AG04450 (cell line): ENCODE measurements at regions not wholly inside any gene's neighbourhood (a gene's known extent, or its start where the extent isn't known, plus 50 kb on each side); places are given as distances from the start of the nearest gene placed in this dataset.

ENCODE experiments used
- CTCF ChIA-PET: fragments of 300-600, 350-600 bp; formaldehyde crosslinking; extraction: SDS; loops from one replicate; lab custom pipeline; 2022; ENCODE audit warnings: antibody characterized with exemption, inconsistent platforms; lab: Charles Lee
- POLR2A ChIA-PET: fragments of 350-600 bp; formaldehyde crosslinking; extraction: SDS; loops from one replicate; lab custom pipeline; 2021; ENCODE audit warnings: antibody characterized with exemption, inconsistent platforms; lab: Yijun Ruan, JAX
- DNase-seq: peaks from one replicate; pipeline ENCODE4 v3.0.0-alpha.2; 2011; ENCODE audit warnings: low read depth, low spot score
- H3K27ac ChIP-seq: one replicate; pipeline ENCODE4 v1.5.1; 2012; ENCODE audit warnings: low read depth, low read length, control low read depth
- H3K27me3 ChIP-seq: one replicate; pipeline ENCODE4 v1.6.0; 2012; ENCODE audit warnings: low read length; ENCODE audit not compliant: control insufficient read depth, insufficient read depth
- H3K4me3 ChIP-seq: 2 replicates; pipeline ENCODE4 v1.5.1; 2011; ENCODE audit warnings: mild to moderate bottlenecking, low read depth, low read length, control low read depth
- H3K9me3 ChIP-seq: 2 replicates; pipeline ENCODE4 v1.5.1; 2012; ENCODE audit warnings: low read length; ENCODE audit not compliant: control insufficient read depth, insufficient read depth
- TF ChIP-seq, protein P1 (sequence below): IDR thresholded peaks from 2 replicates; pipeline ENCODE4 v1.5.1; 2011; ENCODE audit warnings: low read depth, low read length, control low read depth, inconsistent platforms

DNA sequence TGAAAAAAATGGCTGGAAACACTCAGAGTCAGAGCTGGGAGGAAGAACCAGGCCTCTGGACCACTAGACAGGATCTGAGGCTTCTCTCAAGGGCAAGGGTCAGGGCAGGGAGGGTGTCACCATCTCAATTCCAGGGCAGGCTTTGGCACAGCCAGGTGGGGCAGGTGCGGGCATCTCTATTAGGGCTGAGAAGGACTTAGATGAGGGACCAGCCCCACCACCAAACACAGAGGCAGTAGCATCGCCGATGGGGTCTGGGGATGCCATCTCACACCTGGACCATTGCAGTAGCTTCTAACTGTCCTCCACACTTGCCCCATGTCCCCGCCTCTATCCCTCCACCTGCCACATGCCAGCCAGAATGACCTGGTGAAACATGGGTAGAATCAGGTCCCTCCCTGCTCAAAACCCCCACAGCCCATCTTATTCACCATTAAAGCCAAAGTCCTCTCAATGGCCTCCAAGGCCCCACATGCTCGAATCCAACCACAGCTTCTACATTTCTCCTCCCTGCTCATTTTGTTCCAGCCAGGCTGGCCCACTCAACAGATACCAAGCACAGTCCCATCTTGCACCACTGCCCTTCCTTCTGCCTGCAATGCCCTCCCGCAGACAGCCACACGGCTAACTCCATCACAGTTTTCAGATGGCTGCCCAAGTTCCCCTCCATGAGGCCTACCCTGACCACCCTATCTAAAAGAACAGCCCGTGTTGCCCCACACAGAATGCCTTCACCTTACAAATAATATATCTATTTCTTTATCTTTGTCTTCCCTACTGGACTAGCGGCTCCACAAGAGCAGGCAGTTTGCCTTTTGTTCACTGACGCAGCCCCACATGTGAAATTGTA, 177.4 kb downstream of the SMAD2 start:
- H3K4me3 ChIP-seq: no peak overlapping the region

GRCh38 chr18:47750889-47751423, 179.5 kb downstream of the SMAD2 start:
- CTCF ChIA-PET: interaction anchor here (1.0 to 1.6 kb wide), 3 partner anchors 10 to 536 kb away, joined by 3 to 8 read pairs (median 6); no protein-coding TSS in a partner anchor
- Histone ChIP-seq H3K9me3 (no peaks in the 10 kb centered on the region), H3K27me3 (peaks cover 4% of the 10 kb centered on the region), H3K4me3 (no peak overlapping the region), H3K27ac (no peak overlapping the region)
- POLR2A ChIA-PET: no interaction called here
- no peak for DNase-seq
- TF ChIP-seq, protein P1, sequence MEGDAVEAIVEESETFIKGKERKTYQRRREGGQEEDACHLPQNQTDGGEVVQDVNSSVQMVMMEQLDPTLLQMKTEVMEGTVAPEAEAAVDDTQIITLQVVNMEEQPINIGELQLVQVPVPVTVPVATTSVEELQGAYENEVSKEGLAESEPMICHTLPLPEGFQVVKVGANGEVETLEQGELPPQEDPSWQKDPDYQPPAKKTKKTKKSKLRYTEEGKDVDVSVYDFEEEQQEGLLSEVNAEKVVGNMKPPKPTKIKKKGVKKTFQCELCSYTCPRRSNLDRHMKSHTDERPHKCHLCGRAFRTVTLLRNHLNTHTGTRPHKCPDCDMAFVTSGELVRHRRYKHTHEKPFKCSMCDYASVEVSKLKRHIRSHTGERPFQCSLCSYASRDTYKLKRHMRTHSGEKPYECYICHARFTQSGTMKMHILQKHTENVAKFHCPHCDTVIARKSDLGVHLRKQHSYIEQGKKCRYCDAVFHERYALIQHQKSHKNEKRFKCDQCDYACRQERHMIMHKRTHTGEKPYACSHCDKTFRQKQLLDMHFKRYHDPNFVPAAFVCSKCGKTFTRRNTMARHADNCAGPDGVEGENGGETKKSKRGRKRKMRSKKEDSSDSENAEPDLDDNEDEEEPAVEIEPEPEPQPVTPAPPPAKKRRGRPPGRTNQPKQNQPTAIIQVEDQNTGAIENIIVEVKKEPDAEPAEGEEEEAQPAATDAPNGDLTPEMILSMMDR: no peak

More for the DNA sequence above, 177.4 kb downstream of the SMAD2 start:
- CTCF ChIA-PET: interaction anchor here (1.2 to 1.9 kb wide), 2 partner anchors 11 to 44 kb away, joined by 3 to 9 read pairs; no protein-coding TSS in a partner anchor
- POLR2A ChIA-PET: no interaction called here
- Histone ChIP-seq H3K27ac (no peak overlapping the region), H3K9me3 (no peaks in the 10 kb centered on the region), H3K27me3 (no peaks in the 10 kb centered on the region)
- TF ChIP-seq, protein P1: no peak
- no peak for DNase-seq

GRCh38 chr18:47749600-47749973, 180.9 kb downstream of the SMAD2 start:
- CTCF ChIA-PET: interaction anchor here (0.7 to 2.8 kb wide), 36 partner anchors 10 to 1976 kb away, joined by 3 to 37 read pairs (median 5); a partner anchor contains a TSS
- Histone ChIP-seq H3K9me3 (no peaks in the 10 kb centered on the region), H3K27me3 (peaks cover 4% of the 10 kb centered on the region), H3K27ac (no peak overlapping the region), H3K4me3 (no peak overlapping the region)
- POLR2A ChIA-PET: no interaction called here
- TF ChIP-seq, protein P1: no peak
- DNase-seq: no peak

DNA sequence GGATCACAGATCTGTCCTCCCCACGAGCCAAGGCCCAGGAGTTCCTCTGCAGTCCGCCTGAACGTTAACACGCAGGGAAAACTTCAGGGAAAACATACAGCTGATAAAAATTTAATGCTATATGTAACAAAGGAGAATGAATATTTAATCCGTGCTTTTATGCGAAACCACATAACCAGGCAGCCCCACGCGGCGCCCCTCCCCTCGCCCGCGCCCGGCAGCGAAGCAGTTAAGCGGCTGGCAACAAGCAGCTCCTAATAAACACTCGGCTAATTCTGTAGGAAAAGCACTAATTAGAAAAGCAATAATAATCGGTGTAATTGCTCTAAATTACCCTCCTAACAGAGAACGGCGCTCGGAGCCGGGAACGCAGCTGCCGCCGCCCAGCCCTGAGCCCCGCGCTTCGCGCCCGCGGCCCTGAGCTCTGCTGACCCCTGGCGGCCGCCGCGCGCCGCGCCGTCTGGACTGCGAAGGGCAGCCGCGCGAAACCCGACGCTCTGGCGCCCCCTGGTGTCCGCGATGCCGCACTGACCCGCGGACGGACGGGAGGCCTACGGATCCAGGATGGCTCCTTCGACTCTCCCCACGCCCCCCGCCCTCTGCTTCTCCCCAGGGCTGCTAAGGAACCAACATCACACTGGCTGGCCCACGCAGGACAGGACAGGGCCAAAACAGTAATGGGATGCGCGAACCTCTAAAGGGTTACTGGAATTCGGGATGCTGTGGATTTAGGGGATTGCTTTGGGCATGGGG, 181.4 kb downstream of the SMAD2 start:
- TF ChIP-seq, protein P1: peak; percentile 82
- peak overlapping the region; percentile 45; the same call in 1 of the 2 replicates for H3K4me3 ChIP-seq
- no peak overlapping the region for H3K27ac ChIP-seq
- no peaks in the 10 kb centered on the region for H3K9me3 ChIP-seq
- H3K27me3 ChIP-seq: peaks cover 4% of the 10 kb centered on the region
- no peak for DNase-seq
- CTCF ChIA-PET: interaction anchor here (0.6 to 2.8 kb wide), 88 partner anchors 8 to 1976 kb away, joined by 3 to 37 read pairs (median 4); partner anchors contain the start of gene HDHD2
- POLR2A ChIA-PET: no interaction called here
